HEK293 (cell line): ENCODE measurements at regions not wholly inside any gene's neighbourhood (a gene's known extent, or its start where the extent isn't known, plus 50 kb on each side); places are given as distances from the start of the nearest gene placed in this dataset.

Source experiments
- HOXD13 ChIP-seq: sonication (generic); formaldehyde crosslinking; IDR thresholded peaks from 2 replicates; pipeline ENCODE4 v1.8.0; 2022; ENCODE audit warnings: missing genetic modification reagents, borderline replicate concordance
- SALL2 ChIP-seq: fragments of 450-650 bp; formaldehyde crosslinking; IDR thresholded peaks from 2 replicates; pipeline ENCODE4 v1.5.0; 2017; ENCODE audit warnings: missing biosample characterization, mild to moderate bottlenecking, missing genetic modification characterization, borderline replicate concordance
- YY1 ChIP-seq: fragments of 450-650 bp; formaldehyde crosslinking; IDR thresholded peaks from 2 replicates; pipeline ENCODE4 v1.5.1; 2018; ENCODE audit warnings: missing biosample characterization, missing genetic modification characterization
- ZFP41 ChIP-seq: fragments of 450-650 bp; formaldehyde crosslinking; IDR thresholded peaks from 2 replicates; pipeline ENCODE4 v1.5.1; 2016; ENCODE audit warnings: missing biosample characterization, missing genetic modification characterization, borderline replicate concordance
- ZNF175 ChIP-seq: fragments of 450-650 bp; formaldehyde crosslinking; IDR thresholded peaks from 2 replicates; pipeline ENCODE4 v1.5.1; 2016; ENCODE audit warnings: missing biosample characterization, missing genetic modification characterization
- ZNF324 ChIP-seq: fragments of 450-650 bp; formaldehyde crosslinking; IDR thresholded peaks from 2 replicates; pipeline ENCODE4 v1.5.1; 2016; ENCODE audit warnings: missing biosample characterization, missing genetic modification characterization
- TF ChIP-seq, protein P1 (sequence below): fragments of 450-650 bp; formaldehyde crosslinking; IDR thresholded peaks from 2 replicates; pipeline ENCODE4 v1.5.1; 2016; ENCODE audit warnings: missing biosample characterization, missing genetic modification characterization

DNA sequence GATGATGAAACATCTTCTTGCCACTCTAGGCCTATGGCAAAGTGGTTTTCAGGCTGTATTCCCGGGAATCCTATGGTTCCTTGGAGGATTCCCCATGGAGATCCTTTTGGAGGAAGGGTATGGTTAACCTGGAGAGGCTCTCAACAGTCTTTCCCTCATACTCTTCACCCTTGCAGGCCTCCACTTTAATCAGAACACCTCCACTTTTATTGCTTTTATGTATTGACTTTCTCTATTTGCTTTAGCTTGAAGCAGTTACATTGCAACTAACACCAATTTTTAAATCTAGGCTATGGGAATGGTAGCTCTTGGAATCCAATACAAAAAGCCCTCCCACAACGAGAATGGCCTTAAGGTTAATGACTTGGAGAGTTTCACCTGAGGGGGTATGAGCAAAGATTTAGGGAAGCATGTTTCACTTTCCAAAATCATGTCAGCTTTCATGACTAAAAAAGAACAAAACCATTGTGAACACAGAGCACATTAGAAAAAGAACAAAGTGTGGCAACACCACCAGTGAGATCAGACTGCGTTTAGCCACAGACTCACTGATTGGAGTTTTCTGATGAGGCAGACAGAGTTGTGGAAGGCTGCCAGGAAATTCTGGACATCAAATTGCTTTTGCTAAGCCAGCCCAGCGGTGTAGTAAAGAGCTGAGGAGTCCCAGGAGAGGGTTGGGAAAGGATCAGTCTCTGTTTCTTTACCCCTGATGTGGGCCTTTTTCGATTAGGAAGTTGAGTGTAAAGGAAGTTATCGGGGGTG, 130.4 kb upstream of the BMPER start:
- no peak for TF ChIP-seq SALL2 (tag by site-specific recombination)
- TF ChIP-seq ZNF175 (tag by site-specific recombination) = no peak
- no peak for TF ChIP-seq HOXD13 (CRISPR knock-in tag)
- no peak for TF ChIP-seq YY1 (tag by site-specific recombination)
- TF ChIP-seq, protein P1, sequence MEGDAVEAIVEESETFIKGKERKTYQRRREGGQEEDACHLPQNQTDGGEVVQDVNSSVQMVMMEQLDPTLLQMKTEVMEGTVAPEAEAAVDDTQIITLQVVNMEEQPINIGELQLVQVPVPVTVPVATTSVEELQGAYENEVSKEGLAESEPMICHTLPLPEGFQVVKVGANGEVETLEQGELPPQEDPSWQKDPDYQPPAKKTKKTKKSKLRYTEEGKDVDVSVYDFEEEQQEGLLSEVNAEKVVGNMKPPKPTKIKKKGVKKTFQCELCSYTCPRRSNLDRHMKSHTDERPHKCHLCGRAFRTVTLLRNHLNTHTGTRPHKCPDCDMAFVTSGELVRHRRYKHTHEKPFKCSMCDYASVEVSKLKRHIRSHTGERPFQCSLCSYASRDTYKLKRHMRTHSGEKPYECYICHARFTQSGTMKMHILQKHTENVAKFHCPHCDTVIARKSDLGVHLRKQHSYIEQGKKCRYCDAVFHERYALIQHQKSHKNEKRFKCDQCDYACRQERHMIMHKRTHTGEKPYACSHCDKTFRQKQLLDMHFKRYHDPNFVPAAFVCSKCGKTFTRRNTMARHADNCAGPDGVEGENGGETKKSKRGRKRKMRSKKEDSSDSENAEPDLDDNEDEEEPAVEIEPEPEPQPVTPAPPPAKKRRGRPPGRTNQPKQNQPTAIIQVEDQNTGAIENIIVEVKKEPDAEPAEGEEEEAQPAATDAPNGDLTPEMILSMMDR (tag by site-specific recombination) = no peak
- no peak for TF ChIP-seq ZFP41 (tag by site-specific recombination)
- TF ChIP-seq ZNF324 = no peak
